Fibroblast of pulmonary artery (primary cell): ENCODE measurements at regions not wholly inside any gene's neighbourhood (a gene's known extent, or its start where the extent isn't known, plus 50 kb on each side); places are given as distances from the start of the nearest gene placed in this dataset.

ENCODE experiments used
- DNase-seq: peaks from one replicate; pipeline ENCODE4 v3.0.0-alpha.2; 2010; ENCODE audit warnings: low read depth
- H3K4me3 ChIP-seq: replicated peaks from 2 replicates; pipeline ENCODE4 v1.5.1; 2011; ENCODE audit warnings: low read depth, mild to moderate bottlenecking, control low read depth, low read length, moderate library complexity
- CTCF ChIP-seq: IDR thresholded peaks from 2 replicates; pipeline ENCODE4 v1.5.1; 2011; ENCODE audit warnings: mild to moderate bottlenecking, control low read depth, low read length, inconsistent platforms; ENCODE audit errors: missing control alignments

GRCh38 chr9:82231411-82231810, 242.8 kb downstream of the SPATA31D1 start:
- TF ChIP-seq CTCF, result no peak
- DNase-seq, result no peak
- no peak overlapping the region for H3K4me3 ChIP-seq

- no peak for TF ChIP-seq CTCF
- H3K4me3 ChIP-seq, result no peak overlapping the region
- no peak for DNase-seq
Measured at GRCh38 chr9:82234160-82234943, 245.8 kb downstream of the SPATA31D1 start.

GRCh38 chr9:82242285-82242963, 253.9 kb downstream of the SPATA31D1 start:
- no peak for TF ChIP-seq CTCF
- no peak for DNase-seq
- H3K4me3 ChIP-seq, result no peak overlapping the region

GRCh38 chr9:82247318-82247717, 258.7 kb downstream of the SPATA31D1 start:
- DNase-seq, result no peak
- no peak for TF ChIP-seq CTCF
- H3K4me3 ChIP-seq, result no peak overlapping the region

GRCh38 chr9:82252116-82252515, 263.5 kb downstream of the SPATA31D1 start:
- DNase-seq, result no peak

GRCh38 chr9:82254646-82255367, 266.2 kb downstream of the SPATA31D1 start:
- H3K4me3 ChIP-seq, result no peak overlapping the region
- no peak for DNase-seq
- TF ChIP-seq CTCF, result no peak

More at GRCh38 chr9:82252116-82252515, 263.5 kb downstream of the SPATA31D1 start:
- no peak overlapping the region for H3K4me3 ChIP-seq
- TF ChIP-seq CTCF, result no peak
